Trophoblast cell (in vitro differentiated cells and primary cell): ENCODE measurements at regions not wholly inside any gene's neighbourhood (a gene's known extent, or its start where the extent isn't known, plus 50 kb on each side); places are given as distances from the start of the nearest gene placed in this dataset.

Experiments
- DNase-seq, 2 donors: peaks; one replicate each; pipeline ENCODE4 v3.0.0-alpha.2; 2016
- H2AFZ ChIP-seq: 2 replicates; pipeline ENCODE4 v1.6.1; 2013; ENCODE audit warnings: low read length, moderate library complexity, mild to moderate bottlenecking; ENCODE audit not compliant: insufficient read depth, poor library complexity
- H2AK5ac ChIP-seq: 2 replicates; pipeline ENCODE4 v1.6.1; 2013; ENCODE audit warnings: mild to moderate bottlenecking, low read length
- H2BK120ac ChIP-seq: 2 replicates; pipeline ENCODE4 v1.6.1; 2013; ENCODE audit warnings: low read length, mild to moderate bottlenecking, moderate library complexity; ENCODE audit not compliant: insufficient read depth, poor library complexity
- H2BK12ac ChIP-seq: 2 replicates; pipeline ENCODE4 v1.6.1; 2013; ENCODE audit warnings: mild to moderate bottlenecking, low read length, moderate library complexity
- H2BK5ac ChIP-seq: 2 replicates; pipeline ENCODE4 v1.6.1; 2013; ENCODE audit warnings: low read length, low read depth, moderate library complexity, mild to moderate bottlenecking; ENCODE audit not compliant: poor library complexity
- H3K14ac ChIP-seq: 2 replicates; pipeline ENCODE4 v1.6.1; 2013; ENCODE audit warnings: mild to moderate bottlenecking, low read length
- H3K18ac ChIP-seq: 2 replicates; pipeline ENCODE4 v1.6.1; 2013; ENCODE audit warnings: mild to moderate bottlenecking, low read length
- H3K23ac ChIP-seq: 2 replicates; pipeline ENCODE4 v1.6.1; 2013; ENCODE audit warnings: low read length
- H3K27ac ChIP-seq: 2 replicates; pipeline ENCODE4 v1.5.1; 2013; ENCODE audit warnings: low read depth, mild to moderate bottlenecking, inconsistent platforms, low read length, moderate library complexity
- H3K27me3 ChIP-seq: 2 replicates; pipeline ENCODE4 v1.6.1; 2013; ENCODE audit warnings: inconsistent platforms, mild to moderate bottlenecking, low read length, moderate library complexity; ENCODE audit not compliant: insufficient read depth
- H3K36me3 ChIP-seq, 2 experiments: 1 replicate in 1 of 2; 2 replicates in 1 of 2; pipeline ENCODE4 v1.6.1; 2013; ENCODE audit warnings: low read length in 2 of 2, mild to moderate bottlenecking in 2 of 2, moderate library complexity in 1 of 2; ENCODE audit not compliant: insufficient read depth in 2 of 2, control insufficient read depth in 1 of 2
- H3K4ac ChIP-seq: 2 replicates; pipeline ENCODE4 v1.6.1; 2013; ENCODE audit warnings: low read depth, mild to moderate bottlenecking, low read length, moderate library complexity
- H3K4me1 ChIP-seq, 2 experiments: 1 replicate in 1 of 2; 2 replicates in 1 of 2; pipeline ENCODE4 v1.6.1; 2013; ENCODE audit warnings: low read length in 2 of 2, mild to moderate bottlenecking in 2 of 2, moderate library complexity in 1 of 2; ENCODE audit not compliant: insufficient read depth in 2 of 2, control insufficient read depth in 1 of 2
- H3K4me2 ChIP-seq: 2 replicates; pipeline ENCODE4 v1.6.1; 2013; ENCODE audit warnings: inconsistent platforms, mild to moderate bottlenecking, low read length, moderate library complexity
- H3K4me3 ChIP-seq: 2 replicates; pipeline ENCODE4 v1.5.1; 2013; ENCODE audit warnings: mild to moderate bottlenecking, low read depth, low read length, inconsistent platforms
- H3K79me1 ChIP-seq: one replicate; pipeline ENCODE4 v1.6.1; 2013; ENCODE audit warnings: low read length
- H3K79me2 ChIP-seq: 2 replicates; pipeline ENCODE4 v1.6.1; 2013; ENCODE audit warnings: low read length, mild to moderate bottlenecking; ENCODE audit not compliant: control insufficient read depth, insufficient read depth, poor library complexity
- H3K9ac ChIP-seq: 2 replicates; pipeline ENCODE4 v1.6.1; 2013; ENCODE audit warnings: mild to moderate bottlenecking, low read length
- H3K9me3 ChIP-seq: 2 replicates; pipeline ENCODE4 v1.6.1; 2013; ENCODE audit warnings: low read depth, mild to moderate bottlenecking, control low read depth, inconsistent platforms, low read length; ENCODE audit not compliant: insufficient read depth
- H4K12ac ChIP-seq: 2 replicates; pipeline ENCODE4 v1.6.1; 2013; ENCODE audit warnings: low read depth, mild to moderate bottlenecking, low read length, moderate library complexity
- H4K8ac ChIP-seq: 2 replicates; pipeline ENCODE4 v1.6.1; 2013; ENCODE audit warnings: low read depth, mild to moderate bottlenecking, low read length, moderate library complexity
- H4K91ac ChIP-seq: one replicate; pipeline ENCODE4 v1.6.1; 2013; ENCODE audit warnings: low read depth, mild to moderate bottlenecking, low read length, moderate library complexity
- WGBS: extraction: QIAGEN DNeasy Blood & Tissue Kit; methylation state at CpG from one replicate; pipeline ENCODE4 v1.1.7; 2013; ENCODE audit warnings: missing lambda C conversion rate; ENCODE audit not compliant: insufficient read length, insufficient coverage; ENCODE audit errors: extremely low coverage; 5-methylcytosine and 5-hydroxymethylcytosine counted together

GRCh38 chr5:86482008-86482407 is 135.7 kb upstream of the COX7C start:
- H3K36me3 ChIP-seq: no peaks in the 10 kb centered on the region
- no peaks in the 10 kb centered on the region for H3K9me3 ChIP-seq
- H2BK5ac ChIP-seq: no peak overlapping the region
- no peak overlapping the region for H3K4ac ChIP-seq
- no CpG with 5 or more reads among the region's 2 CpGs for WGBS
- no peak overlapping the region for H3K14ac ChIP-seq
- H3K79me1 ChIP-seq: no peaks in the 10 kb centered on the region
- no peaks in the 10 kb centered on the region for H3K27me3 ChIP-seq
- no peaks in the 10 kb centered on the region for H3K4me1 ChIP-seq
- no peak overlapping the region for H4K8ac ChIP-seq
- H4K12ac ChIP-seq: no peak overlapping the region
- H3K79me2 ChIP-seq: no peaks in the 10 kb centered on the region
- no peak overlapping the region for H3K4me3 ChIP-seq
- H4K91ac ChIP-seq: no peak overlapping the region
- no peak overlapping the region for H3K23ac ChIP-seq
- H2BK120ac ChIP-seq: no peak overlapping the region
- H3K9ac ChIP-seq: no peak overlapping the region
- no peak overlapping the region for H2BK12ac ChIP-seq
- H2AK5ac ChIP-seq: no peak overlapping the region
- H3K4me2 ChIP-seq: no peak overlapping the region
- no peak overlapping the region for H2AFZ ChIP-seq
- DNase-seq: no peak
- H3K18ac ChIP-seq: no peak overlapping the region
- H3K27ac ChIP-seq: no peak overlapping the region

- Histone ChIP-seq H3K27ac (no peak overlapping the region), H3K4me1 (no peaks in the 10 kb centered on the region), H3K4me2 (no peak overlapping the region), H3K4me3 (no peak overlapping the region), H3K9ac (no peak overlapping the region), H2BK120ac (no peak overlapping the region), H4K91ac (no peak overlapping the region), H3K36me3 (no peaks in the 10 kb centered on the region), H3K18ac (no peak overlapping the region), H3K14ac (no peak overlapping the region), H2AFZ (no peak overlapping the region), H3K4ac (no peak overlapping the region), H3K9me3 (no peaks in the 10 kb centered on the region), H3K79me1 (no peaks in the 10 kb centered on the region), H4K8ac (no peak overlapping the region), H4K12ac (no peak overlapping the region), H3K27me3 (no peaks in the 10 kb centered on the region), H2BK5ac (no peak overlapping the region), H3K23ac (no peak overlapping the region), H3K79me2 (no peaks in the 10 kb centered on the region), H2BK12ac (no peak overlapping the region), H2AK5ac (no peak overlapping the region)
- no peak for DNase-seq
- whole genome bisulfite sequencing: no CpG with 5 or more reads among the region's 1 CpG
Measured at GRCh38 chr5:86493777-86494176, 124.0 kb upstream of the COX7C start.

GRCh38 chr5:86500947-86501346 is 116.8 kb upstream of the COX7C start:
- WGBS: no CpG with 5 or more reads among the region's 1 CpG
- Histone ChIP-seq H4K8ac (no peak overlapping the region), H3K4ac (no peak overlapping the region), H2AFZ (no peak overlapping the region), H3K4me1 (no peaks in the 10 kb centered on the region), H3K27ac (no peak overlapping the region), H3K18ac (no peak overlapping the region), H3K23ac (no peak overlapping the region), H3K36me3 (no peaks in the 10 kb centered on the region), H2BK12ac (no peak overlapping the region), H4K91ac (no peak overlapping the region), H3K9me3 (no peaks in the 10 kb centered on the region), H2AK5ac (no peak overlapping the region), H3K4me3 (no peak overlapping the region), H2BK120ac (no peak overlapping the region), H2BK5ac (no peak overlapping the region), H4K12ac (no peak overlapping the region), H3K9ac (no peak overlapping the region), H3K27me3 (no peaks in the 10 kb centered on the region), H3K79me2 (no peaks in the 10 kb centered on the region), H3K14ac (no peak overlapping the region), H3K79me1 (no peaks in the 10 kb centered on the region), H3K4me2 (no peak overlapping the region)
- no peak for DNase-seq

GRCh38 chr5:86507574-86507973 is 110.2 kb upstream of the COX7C start:
- Histone ChIP-seq H2BK12ac (no peak overlapping the region), H4K91ac (no peak overlapping the region), H3K79me2 (no peaks in the 10 kb centered on the region), H3K9me3 (no peaks in the 10 kb centered on the region), H2BK5ac (no peak overlapping the region), H3K4me2 (no peak overlapping the region), H4K8ac (no peak overlapping the region), H3K27ac (no peak overlapping the region), H2BK120ac (no peak overlapping the region), H3K4me1 (no peaks in the 10 kb centered on the region), H3K14ac (no peak overlapping the region), H3K36me3 (no peaks in the 10 kb centered on the region), H3K18ac (no peak overlapping the region), H3K23ac (no peak overlapping the region), H2AK5ac (no peak overlapping the region), H4K12ac (no peak overlapping the region), H3K4me3 (no peak overlapping the region), H2AFZ (no peak overlapping the region), H3K79me1 (no peaks in the 10 kb centered on the region), H3K4ac (no peak overlapping the region), H3K27me3 (no peaks in the 10 kb centered on the region), H3K9ac (no peak overlapping the region)
- no CpG with 5 or more reads among the region's 4 CpGs for WGBS
- DNase-seq: no peak
